Heart right ventricle (tissue), 16 donors: ENCODE measurements at regions not wholly inside any gene's neighbourhood (a gene's known extent, or its start where the extent isn't known, plus 50 kb on each side); places are given as distances from the start of the nearest gene placed in this dataset.

Source experiments
- ATAC-seq, 8 donors: fragments of 200-7000 bp; cut with Tn5 transposase; one replicate each; pipeline ENCODE4 v1.9.1; 2020; ENCODE audit warnings: mild to moderate bottlenecking in 8 of 8, moderate library complexity in 8 of 8, moderate number of reproducible peaks in 1 of 8
- DNase-seq, 2 donors: peaks; one replicate each; pipeline ENCODE4 v3.0.0-alpha.2; 2020
- H3K27ac ChIP-seq, 10 donors: fragments of 200-600 bp; sonication (generic) in 2 of 10; one replicate each; pipeline versions ENCODE4 v1.5.0 to v1.8.0; 2020 to 2022; ENCODE audit warnings: mild to moderate bottlenecking in 3 of 10
- H3K27me3 ChIP-seq, 7 donors: fragments of 200-600 bp; one replicate each; pipeline ENCODE4 v1.8.0; 2021 to 2022; ENCODE audit warnings: mild to moderate bottlenecking in 2 of 7
- H3K36me3 ChIP-seq, 9 donors: fragments of 200-600 bp; sonication (generic) in 1 of 9; one replicate each; pipeline versions ENCODE4 v1.5.0 to v1.8.0; 2020 to 2022; ENCODE audit warnings: mild to moderate bottlenecking in 2 of 9
- H3K4me1 ChIP-seq, 9 donors: fragments of 200-600 bp; sonication (generic) in 1 of 9; one replicate each; pipeline versions ENCODE4 v1.5.0 to v1.8.0; 2020 to 2022; ENCODE audit warnings: mild to moderate bottlenecking in 4 of 9
- H3K4me3 ChIP-seq, 10 donors: fragments of 200-600 bp; sonication (generic) in 2 of 10; one replicate each; pipeline versions ENCODE4 v1.5.0 to v1.8.0; 2020 to 2022; ENCODE audit warnings: mild to moderate bottlenecking in 7 of 10, moderate library complexity in 2 of 10
- H3K9me3 ChIP-seq, 11 donors: fragments of 200-600 bp in 10 of 11; sonication (generic) in 2 of 11; one replicate each; pipeline versions ENCODE4 v1.5.0 to v1.8.0; 2013 to 2022; ENCODE audit warnings: mild to moderate bottlenecking in 2 of 11, control low read depth in 1 of 11, moderate library complexity in 1 of 11
- WGBS, 2 donors: extraction: QIAGEN DNeasy Blood & Tissue Kit; methylation state at CpG; one replicate each; pipeline ENCODE4 v1.1.7; 2013; ENCODE audit warnings: inconsistent platforms in 1 of 2; 5-methylcytosine and 5-hydroxymethylcytosine counted together
- intact Hi-C, 10 donors: fragments of 100-400 bp; cut with DNase I; formaldehyde crosslinking; loops; one replicate each; pipeline versions ENCODE4 v1.11.1 to v1.14.2; 2022
- TF ChIP-seq, protein P1 (sequence below), 9 donors: fragments of 200-600 bp; sonication (generic) in 2 of 9; IDR thresholded peaks; one replicate each; pipeline versions ENCODE4 v1.5.0 to v1.8.0; 2021 to 2022; ENCODE audit warnings: antibody characterized with exemption in 9 of 9, mild to moderate bottlenecking in 5 of 9, moderate library complexity in 1 of 9
- donor health status: Arrhythmogenic right ventricular cardiomyopathy.
- donor health status: ischemic (EF 13 %, LVEDD 7.1; RV severe dilation, severe dysfunction).
- donor health status: healthy with polysubstance abuse.
- donor health status: DM: no; HTN: yes; CAD: no.
- donor health status: DM: no; HTN: no; CAD: no.
- donor health status: ischemic (EF 25% LVEDD 6.9; RV normal size, moderate dysfunction).
- donor health status: ischemic (EF 25% LVEDD 5.7; RV mildly dilated, moderate dysfunction).
- donor health status: healthy.
- donor health status: DM: yes; HTN: yes; CAD: no.
- donor health status: Ischemic cardiomyopathy.
- donor health status: ischemic (EF 35%, LVEDD 5.7; RV mildly dilated, moderate dysfunction).
- donor health status: nonischemic (EF 11% LVEDD 7.7; RV severe dilation, severe dysfunction).
- donor health status: DM: yes; HTN: yes; CAD: no.
- donor health status: PGD.
- donor health status: ischemic (EF 29% LVEDD 5.4; RV normal size, mild dysfunction).
- donor health status: nonischemic (EF 23%, LVEDD 6.1; RV moderate dilation, normal function).

- Histone ChIP-seq H3K4me3 (peak overlapping the region in 3 of 10 donors; percentile 5 to 26 (median 19)), H3K4me1 (peaks cover 0 to 13% (median 8%) of the 10 kb centered on the region in 9 donors), H3K27ac (no peak overlapping the region), H3K9me3 (peaks cover 0 to 20% (median 0%) of the 10 kb centered on the region in 11 donors), H3K36me3 (no peaks in the 10 kb centered on the region), H3K27me3 (peaks cover 0 to 55% (median 47%) of the 10 kb centered on the region in 7 donors)
- ATAC-seq (peak in 5 of 8 donors; percentile 39 to 81 (median 55)), DNase-seq (no peak)
- 17 to 24% methylated on average over 16 of the region's 16 CpGs for WGBS, 2 donors
- intact Hi-C loops: no loop called here
- TF ChIP-seq, protein P1, sequence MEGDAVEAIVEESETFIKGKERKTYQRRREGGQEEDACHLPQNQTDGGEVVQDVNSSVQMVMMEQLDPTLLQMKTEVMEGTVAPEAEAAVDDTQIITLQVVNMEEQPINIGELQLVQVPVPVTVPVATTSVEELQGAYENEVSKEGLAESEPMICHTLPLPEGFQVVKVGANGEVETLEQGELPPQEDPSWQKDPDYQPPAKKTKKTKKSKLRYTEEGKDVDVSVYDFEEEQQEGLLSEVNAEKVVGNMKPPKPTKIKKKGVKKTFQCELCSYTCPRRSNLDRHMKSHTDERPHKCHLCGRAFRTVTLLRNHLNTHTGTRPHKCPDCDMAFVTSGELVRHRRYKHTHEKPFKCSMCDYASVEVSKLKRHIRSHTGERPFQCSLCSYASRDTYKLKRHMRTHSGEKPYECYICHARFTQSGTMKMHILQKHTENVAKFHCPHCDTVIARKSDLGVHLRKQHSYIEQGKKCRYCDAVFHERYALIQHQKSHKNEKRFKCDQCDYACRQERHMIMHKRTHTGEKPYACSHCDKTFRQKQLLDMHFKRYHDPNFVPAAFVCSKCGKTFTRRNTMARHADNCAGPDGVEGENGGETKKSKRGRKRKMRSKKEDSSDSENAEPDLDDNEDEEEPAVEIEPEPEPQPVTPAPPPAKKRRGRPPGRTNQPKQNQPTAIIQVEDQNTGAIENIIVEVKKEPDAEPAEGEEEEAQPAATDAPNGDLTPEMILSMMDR (IDR thresholded peaks at IDR 0.05): no peak
Measured at GRCh38 chr13:111973605-111974340, 93.2 kb upstream of the SOX1 start.

- no peak overlapping the region for H3K27ac ChIP-seq
- peaks cover 0 to 51% (median 45%) of the 10 kb centered on the region in 7 donors for H3K27me3 ChIP-seq
- H3K9me3 ChIP-seq: peaks cover 0 to 20% (median 0%) of the 10 kb centered on the region in 11 donors
- DNase-seq: no peak
- peak in 1 of 8 donors; percentile 61 for ATAC-seq
- peaks cover 0 to 13% (median 8%) of the 10 kb centered on the region in 9 donors for H3K4me1 ChIP-seq
- intact Hi-C loops: no loop called here
- H3K4me3 ChIP-seq: peak overlapping the region in 1 of 10 donors; percentile 19
- TF ChIP-seq, protein P1 (IDR thresholded peaks at IDR 0.05): no peak
- 76 to 79% methylated on average over 13 of the region's 13 CpGs for WGBS, 2 donors
- H3K36me3 ChIP-seq: no peaks in the 10 kb centered on the region
Measured at GRCh38 chr13:111974341-111974640, 92.7 kb upstream of the SOX1 start.

DNA sequence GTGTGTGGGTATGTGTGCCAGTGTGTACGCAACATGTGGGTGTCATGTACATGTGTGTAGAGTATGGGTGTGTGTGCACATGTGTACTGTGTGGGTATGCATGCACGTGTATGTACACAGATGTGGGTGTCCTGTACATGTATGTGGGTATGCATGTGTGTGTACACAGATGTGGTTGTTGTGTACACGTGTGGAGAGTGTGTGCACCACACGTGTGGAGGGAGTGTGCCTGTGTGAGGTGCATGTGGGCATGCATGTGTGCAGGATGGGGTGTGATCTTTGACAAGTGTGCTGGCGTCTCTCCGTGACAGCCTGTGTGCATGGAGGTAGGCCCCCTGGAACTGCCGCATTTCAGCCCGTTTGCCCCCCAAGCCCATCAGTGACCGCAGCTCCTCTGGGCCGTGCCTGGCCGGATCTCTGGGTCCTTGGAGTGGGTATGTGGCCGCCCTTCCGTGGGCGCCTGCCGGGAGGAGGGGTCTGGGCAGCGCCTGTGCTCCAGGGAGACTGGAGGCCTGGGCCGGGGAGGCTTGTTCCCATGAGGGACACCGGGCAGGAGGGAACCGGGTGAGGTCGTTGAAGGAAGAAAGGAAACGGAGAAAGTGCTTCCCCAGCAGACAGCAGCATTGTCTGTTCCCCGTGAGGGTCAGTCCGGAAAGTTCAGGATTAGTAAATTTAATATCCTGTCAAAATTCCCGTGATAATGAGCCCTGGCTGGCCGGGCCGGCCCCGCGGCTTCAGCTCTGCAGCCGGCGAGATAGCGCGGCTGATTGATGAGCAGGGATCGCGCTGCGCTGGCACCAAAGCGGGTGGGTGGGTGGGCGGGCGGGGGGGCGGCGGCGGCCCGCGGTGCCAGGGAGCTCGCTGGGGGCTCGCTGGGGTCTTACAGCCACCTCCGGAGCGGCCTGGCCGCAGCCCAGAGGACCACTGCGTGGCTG is 91.1 kb upstream of the SOX1 start:
- Histone ChIP-seq H3K27me3 (peaks cover 0 to 46% (median 40%) of the 10 kb centered on the region in 7 donors), H3K36me3 (no peaks in the 10 kb centered on the region), H3K9me3 (peaks cover 0 to 20% (median 0%) of the 10 kb centered on the region in 11 donors), H3K4me1 (peaks cover 0 to 13% (median 8%) of the 10 kb centered on the region in 9 donors), H3K27ac (no peak overlapping the region), H3K4me3 (no peak overlapping the region)
- 80% methylated on average over 48 to 49 of the region's 49 CpGs for WGBS, 2 donors
- intact Hi-C loops: no loop called here
- TF ChIP-seq, protein P1 (IDR thresholded peaks at IDR 0.05): no peak
- ATAC-seq (peak in 1 of 8 donors; percentile 13), DNase-seq (no peak)

GRCh38 chr13:111976474-111977178 is 90.3 kb upstream of the SOX1 start:
- Histone ChIP-seq H3K27me3 (peaks cover 0 to 46% (median 39%) of the 10 kb centered on the region in 7 donors), H3K4me1 (peaks cover 0 to 13% (median 8%) of the 10 kb centered on the region in 9 donors), H3K27ac (no peak overlapping the region), H3K4me3 (no peak overlapping the region), H3K9me3 (peaks cover 0 to 20% (median 0%) of the 10 kb centered on the region in 11 donors), H3K36me3 (no peaks in the 10 kb centered on the region)
- DNase-seq (no peak), ATAC-seq (no peak)
- WGBS, 2 donors: 87 to 88% methylated on average over 17 of the region's 17 CpGs
- TF ChIP-seq, protein P1 (IDR thresholded peaks at IDR 0.05): no peak
- intact Hi-C loops: no loop called here
